ENCODE measurements at regions not wholly inside any gene's neighbourhood (a gene's known extent, or its start where the extent isn't known, plus 50 kb on each side); places are given as distances from the start of the nearest gene placed in this dataset.

GRCh38 chr10:35852721-35853120 is 210.6 kb upstream of the FZD8 start:
- no peak for TF ChIP-seq CTCF (IDR thresholded peaks at IDR 0.05)
- no peak for TF ChIP-seq POLR2A (IDR thresholded peaks at IDR 0.05)

Data from Peyer's patch (tissue), 4 donors.